Sigmoid colon (tissue), 4 donors: ENCODE measurements at regions not wholly inside any gene's neighbourhood (a gene's known extent, or its start where the extent isn't known, plus 50 kb on each side); places are given as distances from the start of the nearest gene placed in this dataset.

Source experiments
- EP300 ChIP-seq, 4 donors: sonication (generic); formaldehyde crosslinking; IDR thresholded peaks; one replicate each; pipeline ENCODE4 v1.6.1; 2017; ENCODE audit warnings: antibody characterized with exemption in 4 of 4
- POLR2A ChIP-seq, 2 donors: fragments of 450-650 bp; IDR thresholded peaks; one replicate each; pipeline ENCODE4 v1.6.1; 2016; ENCODE audit warnings: antibody characterized with exemption in 2 of 2, mild to moderate bottlenecking in 2 of 2, moderate library complexity in 2 of 2
- POLR2AphosphoS5 ChIP-seq, 4 donors: sonication (generic); formaldehyde crosslinking; IDR thresholded peaks; one replicate each; pipeline ENCODE4 v1.6.1; 2017; ENCODE audit warnings: antibody characterized with exemption in 4 of 4
- TF ChIP-seq, protein P1 (sequence below), 4 experiments: fragments of 450-650 bp in 3 of 4; fragments of 200-600 bp in 1 of 4; IDR thresholded peaks; one replicate each; pipeline ENCODE4 v1.5.1; 2016 to 2019; ENCODE audit warnings: antibody characterized with exemption in 4 of 4, mild to moderate bottlenecking in 3 of 4, moderate library complexity in 2 of 4

DNA sequence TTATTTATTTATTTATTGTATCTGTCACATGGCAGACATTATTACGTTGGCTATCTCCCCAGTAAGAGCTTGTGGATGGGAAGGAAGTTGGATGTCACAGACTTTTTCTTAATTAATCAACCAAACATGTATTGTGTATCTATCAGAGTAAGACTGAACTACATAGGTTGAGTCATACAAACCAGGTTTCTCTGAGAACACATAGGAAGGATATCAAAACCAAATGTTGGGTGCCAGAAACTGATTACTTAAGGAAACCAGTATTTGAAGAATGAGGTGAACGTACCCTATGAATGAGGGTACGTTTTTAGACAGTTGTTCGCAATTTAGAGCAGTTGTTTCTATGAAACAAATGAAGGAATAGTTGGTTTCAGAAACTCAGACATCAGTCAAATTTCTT, 136.4 kb downstream of the SLC17A6 start:
- TF ChIP-seq POLR2A (IDR thresholded peaks at IDR 0.05) (no peak), EP300 (IDR thresholded peaks at IDR 0.05) (no peak), POLR2AphosphoS5 (IDR thresholded peaks at IDR 0.05) (no peak)
- TF ChIP-seq, protein P1, sequence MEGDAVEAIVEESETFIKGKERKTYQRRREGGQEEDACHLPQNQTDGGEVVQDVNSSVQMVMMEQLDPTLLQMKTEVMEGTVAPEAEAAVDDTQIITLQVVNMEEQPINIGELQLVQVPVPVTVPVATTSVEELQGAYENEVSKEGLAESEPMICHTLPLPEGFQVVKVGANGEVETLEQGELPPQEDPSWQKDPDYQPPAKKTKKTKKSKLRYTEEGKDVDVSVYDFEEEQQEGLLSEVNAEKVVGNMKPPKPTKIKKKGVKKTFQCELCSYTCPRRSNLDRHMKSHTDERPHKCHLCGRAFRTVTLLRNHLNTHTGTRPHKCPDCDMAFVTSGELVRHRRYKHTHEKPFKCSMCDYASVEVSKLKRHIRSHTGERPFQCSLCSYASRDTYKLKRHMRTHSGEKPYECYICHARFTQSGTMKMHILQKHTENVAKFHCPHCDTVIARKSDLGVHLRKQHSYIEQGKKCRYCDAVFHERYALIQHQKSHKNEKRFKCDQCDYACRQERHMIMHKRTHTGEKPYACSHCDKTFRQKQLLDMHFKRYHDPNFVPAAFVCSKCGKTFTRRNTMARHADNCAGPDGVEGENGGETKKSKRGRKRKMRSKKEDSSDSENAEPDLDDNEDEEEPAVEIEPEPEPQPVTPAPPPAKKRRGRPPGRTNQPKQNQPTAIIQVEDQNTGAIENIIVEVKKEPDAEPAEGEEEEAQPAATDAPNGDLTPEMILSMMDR (IDR thresholded peaks at IDR 0.05), result no peak
